Liver (tissue), 3 donors: ENCODE measurements at regions not wholly inside any gene's neighbourhood (a gene's known extent, or its start where the extent isn't known, plus 50 kb on each side); places are given as distances from the start of the nearest gene placed in this dataset.

Experiments used
- CTCF ChIP-seq: fragments of 150-350 bp; IDR thresholded peaks from 2 replicates; pipeline ENCODE4 v1.5.1; 2017; ENCODE audit warnings: improper control_type of control experiment, low read depth, low read length; ENCODE audit not compliant: missing input control
- JUND ChIP-seq, 2 donors: IDR thresholded peaks; 2 replicates each; pipeline ENCODE4 v1.6.1; 2016; ENCODE audit warnings: antibody characterized with exemption in 2 of 2
- MAX ChIP-seq: IDR thresholded peaks from 2 replicates; pipeline ENCODE4 v1.6.1; 2016; ENCODE audit warnings: antibody characterized with exemption
- donor health status: healthy.
- donor health status: healthy.

GRCh38 chr3:72660270-72661114, 187.8 kb downstream of the SHQ1 start:
- no peak for TF ChIP-seq JUND (IDR thresholded peaks at IDR 0.05)
- no peak for TF ChIP-seq CTCF
- TF ChIP-seq MAX = no peak
